GM12878 (cell line): ENCODE measurements at regions not wholly inside any gene's neighbourhood (a gene's known extent, or its start where the extent isn't known, plus 50 kb on each side); places are given as distances from the start of the nearest gene placed in this dataset.

Source experiments
- ATAC-seq: fragments of 200-7000 bp; cut with Tn5 transposase; 3 replicates; pipeline ENCODE4 v1.9.1; 2020; ENCODE audit warnings: mild to moderate bottlenecking, moderate library complexity
- BruUV-seq: library from RNA; stranded (reverse); fragments of 400-500 nt; replicated peaks from 2 replicates; lab custom pipeline; 2021; lab: Mats Ljungman, UMichigan
- CTCF ChIA-PET: fragments of 300-600 bp; sonication (Branson Sonifier 250); formaldehyde crosslinking; extraction: SDS; loops from one replicate; lab custom pipeline; 2021; ENCODE audit warnings: inconsistent platforms; lab: Yijun Ruan, JAX
- POLR2A ChIA-PET: fragments of 350-600 bp; formaldehyde crosslinking; extraction: SDS; loops from one replicate; lab custom pipeline; 2021; ENCODE audit warnings: inconsistent platforms; lab: Charles Lee
- RAD21 ChIA-PET: fragments of 300-600 bp; sonication (Branson Sonifier 250); formaldehyde crosslinking; loops from one replicate; lab custom pipeline; 2023; ENCODE audit warnings: antibody characterized with exemption; ENCODE audit not compliant: unreplicated experiment; lab: Charles Lee
- SMC1A ChIA-PET: fragments of 300-600 bp; sonication (Branson Sonifier 250); formaldehyde crosslinking; loops from one replicate; lab custom pipeline; 2023; ENCODE audit not compliant: unreplicated experiment, uncharacterized antibody; lab: Charles Lee
- DNase-seq: peaks from one replicate; pipeline ENCODE4 v3.0.0-alpha.2; 2011; ENCODE audit warnings: low read depth, low spot score
- FAIRE-seq: peaks from 3 replicates; lab custom pipeline; 2011; peaks lifted over from hg19 to GRCh38; lab: Jason Lieb, UNC
- H2AFZ ChIP-seq: 2 replicates; pipeline ENCODE4 v1.6.0; 2011; ENCODE audit warnings: low read depth, low read length, control low read depth; ENCODE audit not compliant: control insufficient read depth
- H3K27ac ChIP-seq: 2 replicates; pipeline ENCODE4 v1.5.1; 2011; ENCODE audit warnings: control low read depth; ENCODE audit not compliant: control insufficient read depth, insufficient read depth
- H3K27me3 ChIP-seq, 2 experiments: replicated peaks in 1 of 2; 2 replicates each; pipeline versions ENCODE4 v1.6.0 to v1.6.1; 2011; ENCODE audit warnings: low read length in 1 of 2; ENCODE audit not compliant: control insufficient read depth in 2 of 2, insufficient read depth in 2 of 2
- H3K36me3 ChIP-seq, 2 experiments: 2 replicates each; pipeline ENCODE4 v1.5.1; 2011; ENCODE audit warnings: low read length in 1 of 2; ENCODE audit not compliant: control insufficient read depth in 2 of 2, insufficient read depth in 2 of 2
- H3K4me1 ChIP-seq: 2 replicates; pipeline ENCODE4 v1.6.1; 2011; ENCODE audit warnings: mild to moderate bottlenecking, low read length, moderate library complexity, mixed read lengths; ENCODE audit not compliant: control insufficient read depth, insufficient read depth
- H3K4me2 ChIP-seq: 2 replicates; pipeline ENCODE4 v1.6.0; 2011; ENCODE audit warnings: control low read depth; ENCODE audit not compliant: control insufficient read depth, insufficient read depth
- H3K4me3 ChIP-seq: fragments of 200-600 bp; sonication (generic); 2 replicates; pipeline ENCODE4 v1.5.1; 2016
- H3K79me2 ChIP-seq: 2 replicates; pipeline ENCODE4 v1.6.0; 2011; ENCODE audit warnings: low read length; ENCODE audit not compliant: control insufficient read depth, insufficient read depth
- H3K9ac ChIP-seq: 2 replicates; pipeline ENCODE4 v1.8.0; 2011; ENCODE audit warnings: low read length, control low read depth, mixed read lengths; ENCODE audit not compliant: control insufficient read depth, insufficient read depth
- H3K9me3 ChIP-seq: replicated peaks from 3 replicates; pipeline ENCODE4 v1.5.1; 2011; ENCODE audit warnings: mild to moderate bottlenecking, low read length; ENCODE audit not compliant: control insufficient read depth, insufficient read depth
- H4K20me1 ChIP-seq: 2 replicates; pipeline ENCODE4 v1.6.0; 2011; ENCODE audit not compliant: control insufficient read depth, insufficient read depth
- BCLAF1 ChIP-seq: fragments of 450-650 bp; IDR thresholded peaks from 2 replicates; pipeline ENCODE4 v1.6.1; 2017; ENCODE audit warnings: antibody characterized with exemption, mild to moderate bottlenecking, moderate library complexity
- CREM ChIP-seq: IDR thresholded peaks from 2 replicates; pipeline ENCODE4 v1.6.1; 2014; ENCODE audit warnings: antibody characterized with exemption, low read depth
- DPF2 ChIP-seq: fragments of 450-650 bp; IDR thresholded peaks from 2 replicates; pipeline ENCODE4 v1.6.1; 2017; ENCODE audit warnings: mild to moderate bottlenecking
- EP300 ChIP-seq, 2 experiments: fragments of 150-350 bp in 1 of 2; IDR thresholded peaks; 2 replicates each; pipeline ENCODE4 v1.6.1; 2011 to 2012; ENCODE audit warnings: low read depth in 2 of 2, low read length in 2 of 2, borderline replicate concordance in 1 of 2, improper control_type of control experiment in 1 of 2, inconsistent platforms in 1 of 2; ENCODE audit not compliant: control insufficient read depth in 1 of 2
- ESRRA ChIP-seq: IDR thresholded peaks from 2 replicates; pipeline ENCODE4 v1.6.1; 2012; ENCODE audit warnings: mild to moderate bottlenecking, low read length, improper control_type of control experiment
- HDGF ChIP-seq: fragments of 450-650 bp; IDR thresholded peaks from 2 replicates; pipeline ENCODE4 v1.6.1; 2016; ENCODE audit warnings: antibody characterized with exemption
- MTA3 ChIP-seq: IDR thresholded peaks from 2 replicates; pipeline ENCODE4 v1.6.1; 2012; ENCODE audit warnings: low read length, inconsistent platforms, borderline replicate concordance
- MXI1 ChIP-seq: fragments of 150-350 bp; IDR thresholded peaks from 2 replicates; pipeline ENCODE4 v1.6.1; 2011; ENCODE audit warnings: low read depth, mild to moderate bottlenecking, inconsistent platforms, low read length, improper control_type of control experiment
- NR2C1 ChIP-seq: fragments of 450-650 bp; IDR thresholded peaks from 2 replicates; pipeline ENCODE4 v1.6.1; 2017; ENCODE audit warnings: antibody characterized with exemption, mild to moderate bottlenecking, moderate library complexity
- NR2C2 ChIP-seq: IDR thresholded peaks from 2 replicates; pipeline ENCODE4 v1.6.1; 2011; ENCODE audit warnings: borderline replicate concordance, low read depth; ENCODE audit not compliant: control insufficient read depth, insufficient read length
- PKNOX1 ChIP-seq: fragments of 450-650 bp; IDR thresholded peaks from 2 replicates; pipeline ENCODE4 v1.6.1; 2016; ENCODE audit warnings: mild to moderate bottlenecking
- PML ChIP-seq: IDR thresholded peaks from 2 replicates; pipeline ENCODE4 v1.6.1; 2012; ENCODE audit warnings: low read length, inconsistent platforms
- PRDM15 ChIP-seq: fragments of 450-650 bp; formaldehyde crosslinking; IDR thresholded peaks from 2 replicates; pipeline ENCODE4 v1.4.0; 2020; ENCODE audit warnings: mild to moderate bottlenecking, moderate library complexity
- SMC3 ChIP-seq: IDR thresholded peaks from 2 replicates; pipeline ENCODE4 v1.6.1; 2011; ENCODE audit warnings: low read length, improper control_type of control experiment, borderline replicate concordance
- WGBS: methylation state at CpG from one replicate; pipeline ENCODE4 v1.1.6; 2016; ENCODE audit warnings: low lambda C conversion rate; ENCODE audit not compliant: insufficient replicate concordance, insufficient coverage; ENCODE audit errors: missing lambda C conversion rate; 5-methylcytosine and 5-hydroxymethylcytosine counted together
- in situ Hi-C: fragments of 300-500 bp; cut with MboI; formaldehyde crosslinking; loops from 9 replicates; pipeline ENCODE4 v1.14.3; 2018; ENCODE audit warnings: mixed read lengths
- intact Hi-C: fragments of 100-400 bp; cut with micrococcal nuclease; formaldehyde crosslinking; loops from one replicate; pipeline ENCODE4 v1.14.2; 2022; ENCODE audit not compliant: unreplicated experiment

- H3K9ac ChIP-seq, result no peak overlapping the region
- no peak overlapping the region for H3K27ac ChIP-seq
- H3K9me3 ChIP-seq, result no peaks in the 10 kb centered on the region
- H3K4me3 ChIP-seq, result no peak overlapping the region
- FAIRE-seq (no peak), DNase-seq (no peak), ATAC-seq (no peak)
- H3K4me2 ChIP-seq, result no peak overlapping the region
- no peaks in the 10 kb centered on the region for H4K20me1 ChIP-seq
- H3K27me3 ChIP-seq, result no peaks in the 10 kb centered on the region
- H2AFZ ChIP-seq, result no peak overlapping the region
- H3K36me3 ChIP-seq, result no peaks in the 10 kb centered on the region
- no TSS peak for BruUV-seq
- no peaks in the 10 kb centered on the region for H3K4me1 ChIP-seq
- 6% methylated on average over 2 of the region's 2 CpGs for WGBS
- in situ Hi-C loops, result no loop called here
- ChIA-PET POLR2A (no interaction called here), RAD21 (no interaction called here), CTCF (no interaction called here), SMC1A (no interaction called here)
- H3K79me2 ChIP-seq, result no peaks in the 10 kb centered on the region
- TF ChIP-seq SMC3 (no peak), EP300 (IDR thresholded peaks at IDR 0.05; ENCODE audit: borderline replicate concordance in 1 of 2, control insufficient read depth in 1 of 2, low read depth in 2 of 2, low read length in 2 of 2) (no peak), PRDM15 (CRISPR knock-in tag) (no peak), NR2C2 (no peak), BCLAF1 (no peak), PKNOX1 (no peak), MTA3 (no peak), ESRRA (no peak), HDGF (no peak), MXI1 (no peak), CREM (no peak), DPF2 (no peak), PML (no peak), NR2C1 (no peak)
- intact Hi-C loops, result no loop called here
These were observed 1557.0 kb downstream of the MRPL39 start for GRCh38 chr21:24050231-24050630.
